ENCODE measurements at regions not wholly inside any gene's neighbourhood (a gene's known extent, or its start where the extent isn't known, plus 50 kb on each side); places are given as distances from the start of the nearest gene placed in this dataset.

MicroRNA genes in the stretch of these regions (microRNA counts, 767-probe panel; counts per million panel counts)
- 0 to 431 counts per million in 2 donors for microRNA hsa-miR-378c

Small RNA genes in the stretch of these regions (microRNA-seq; reads per million reads assigned to microRNA genes)
- 0.34 reads per million for gene MIR378C

Small RNA genes in the stretch of these regions (small RNA-seq; reads per million reads assigned to genes)
- gene MIR378C (0 to 0.19 reads per million in 2 donors), gene RF00019 (0 reads per million in 2 donors)
